Ascending aorta (tissue), 2 donors: ENCODE measurements at regions not wholly inside any gene's neighbourhood (a gene's known extent, or its start where the extent isn't known, plus 50 kb on each side); places are given as distances from the start of the nearest gene placed in this dataset.
"Not testable (repeated sequence)": the region's sequence is repeated elsewhere in the genome, so short reads cannot be mapped to it uniquely, and the experiment has no call there.

Experiments used
- DNase-seq, 2 donors: peaks; one replicate each; pipeline ENCODE4 v3.0.0-alpha.2; 2019; ENCODE audit warnings: low spot score in 2 of 2
- H3K27ac ChIP-seq, 2 donors: fragments of 200-600 bp; sonication (generic); one replicate each; pipeline ENCODE4 v1.5.1; 2016 to 2017; ENCODE audit warnings: mild to moderate bottlenecking in 1 of 2
- H3K27me3 ChIP-seq: fragments of 200-600 bp; sonication (generic); one replicate; pipeline ENCODE4 v1.5.1; 2017
- H3K36me3 ChIP-seq, 2 donors: fragments of 200-600 bp; sonication (generic); one replicate each; pipeline ENCODE4 v1.5.1; 2016
- H3K4me1 ChIP-seq, 2 donors: fragments of 200-600 bp; sonication (generic); one replicate each; pipeline ENCODE4 v1.5.1; 2016 to 2017; ENCODE audit warnings: mild to moderate bottlenecking in 1 of 2
- H3K4me3 ChIP-seq, 2 donors: fragments of 200-600 bp; sonication (generic); one replicate each; pipeline ENCODE4 v1.5.1; 2016 to 2017; ENCODE audit warnings: mild to moderate bottlenecking in 1 of 2
- H3K9me3 ChIP-seq, 2 donors: fragments of 200-600 bp; sonication (generic); one replicate each; pipeline ENCODE4 v1.5.1; 2016
- intact Hi-C: fragments of 100-400 bp; cut with DNase I; formaldehyde crosslinking; loops from one replicate; pipeline ENCODE4 v1.15.1; 2023
- TF ChIP-seq, protein P1 (sequence below), 3 experiments: fragments of 200-600 bp in 2 of 3; fragments of 450-650 bp in 1 of 3; sonication (generic) in 2 of 3; IDR thresholded peaks; one replicate each; pipeline ENCODE4 v1.5.1; 2016 to 2019; ENCODE audit warnings: antibody characterized with exemption in 3 of 3, mild to moderate bottlenecking in 1 of 3, moderate library complexity in 1 of 3

DNA sequence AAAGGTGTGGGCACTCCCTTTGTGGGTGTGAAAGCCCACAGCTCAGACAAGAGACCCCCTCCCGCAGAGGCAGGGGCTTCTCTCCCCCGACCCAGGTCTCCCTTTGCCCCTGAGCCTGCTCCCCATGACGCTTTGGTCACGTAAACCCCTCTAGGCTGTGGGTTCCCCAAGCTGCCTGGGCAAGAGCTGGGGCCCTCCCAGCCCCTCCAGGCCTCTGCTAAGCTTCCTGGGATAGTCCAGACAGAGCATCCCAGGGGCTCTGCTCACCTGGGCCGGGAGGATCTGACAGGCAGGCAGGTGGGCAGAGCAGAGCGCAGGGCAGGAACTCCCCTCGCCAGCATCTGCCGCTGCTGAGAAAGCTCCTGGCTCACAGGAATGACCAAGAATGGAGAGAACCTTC lies 177.3 kb downstream of the BANP start:
- no peak for DNase-seq
- H3K36me3 ChIP-seq, result no peaks in the 10 kb centered on the region
- no peaks in the 10 kb centered on the region for H3K4me1 ChIP-seq
- no peak overlapping the region for H3K27ac ChIP-seq
- no peaks in the 10 kb centered on the region for H3K27me3 ChIP-seq
- intact Hi-C loops, result no loop called here
- TF ChIP-seq, protein P1, sequence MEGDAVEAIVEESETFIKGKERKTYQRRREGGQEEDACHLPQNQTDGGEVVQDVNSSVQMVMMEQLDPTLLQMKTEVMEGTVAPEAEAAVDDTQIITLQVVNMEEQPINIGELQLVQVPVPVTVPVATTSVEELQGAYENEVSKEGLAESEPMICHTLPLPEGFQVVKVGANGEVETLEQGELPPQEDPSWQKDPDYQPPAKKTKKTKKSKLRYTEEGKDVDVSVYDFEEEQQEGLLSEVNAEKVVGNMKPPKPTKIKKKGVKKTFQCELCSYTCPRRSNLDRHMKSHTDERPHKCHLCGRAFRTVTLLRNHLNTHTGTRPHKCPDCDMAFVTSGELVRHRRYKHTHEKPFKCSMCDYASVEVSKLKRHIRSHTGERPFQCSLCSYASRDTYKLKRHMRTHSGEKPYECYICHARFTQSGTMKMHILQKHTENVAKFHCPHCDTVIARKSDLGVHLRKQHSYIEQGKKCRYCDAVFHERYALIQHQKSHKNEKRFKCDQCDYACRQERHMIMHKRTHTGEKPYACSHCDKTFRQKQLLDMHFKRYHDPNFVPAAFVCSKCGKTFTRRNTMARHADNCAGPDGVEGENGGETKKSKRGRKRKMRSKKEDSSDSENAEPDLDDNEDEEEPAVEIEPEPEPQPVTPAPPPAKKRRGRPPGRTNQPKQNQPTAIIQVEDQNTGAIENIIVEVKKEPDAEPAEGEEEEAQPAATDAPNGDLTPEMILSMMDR (IDR thresholded peaks at IDR 0.05), result no peak
- H3K9me3 ChIP-seq, result no peaks in the 10 kb centered on the region
- H3K4me3 ChIP-seq, result no peak overlapping the region

DNA sequence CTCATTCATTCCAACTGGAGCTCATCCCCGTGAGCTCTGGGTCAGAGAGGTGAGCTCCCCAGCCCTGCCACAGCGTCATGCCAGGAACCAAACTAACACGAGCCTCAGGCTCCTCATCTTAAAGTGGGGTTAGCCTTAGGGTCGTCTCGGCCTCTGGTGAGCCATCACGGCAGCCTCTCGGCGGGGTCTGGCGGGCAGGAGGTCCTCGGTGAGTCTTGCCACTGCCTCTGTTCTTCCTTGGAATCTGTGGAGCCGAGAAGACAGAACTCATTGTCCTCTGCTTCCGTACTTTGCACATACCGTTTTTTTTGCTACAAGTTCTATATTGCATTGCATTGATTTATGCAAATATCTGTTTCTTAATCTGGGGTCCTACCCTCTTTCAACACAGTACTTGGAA lies 177.9 kb downstream of the BANP start:
- intact Hi-C loops, H3K4me1 ChIP-seq, H3K27ac ChIP-seq, H3K4me3 ChIP-seq, DNase-seq, H3K36me3 ChIP-seq, H3K27me3 ChIP-seq, H3K9me3 ChIP-seq: not testable (repeated sequence)

DNA sequence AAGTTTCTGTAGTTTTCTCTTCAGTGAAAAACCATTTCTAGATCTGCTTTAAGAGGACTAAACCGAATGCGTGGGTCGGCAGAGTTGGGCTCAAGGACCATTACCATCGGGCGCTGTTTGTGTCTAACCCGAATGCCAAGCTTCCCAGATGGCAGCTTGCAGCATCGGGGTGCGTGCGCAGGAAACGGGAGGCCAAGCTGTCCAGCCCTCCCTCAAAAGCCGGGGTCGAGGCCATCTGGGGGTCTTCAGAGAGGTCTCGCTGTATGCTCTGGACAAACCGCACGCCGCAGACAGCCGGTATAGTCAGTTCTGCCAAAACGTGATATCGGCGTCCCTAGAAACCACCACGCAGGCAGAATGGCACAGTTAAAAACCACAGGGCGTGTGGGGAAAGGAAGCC lies 178.8 kb downstream of the BANP start:
- intact Hi-C loops, result no loop called here
- H3K36me3 ChIP-seq, result no peaks in the 10 kb centered on the region
- H3K9me3 ChIP-seq, result no peaks in the 10 kb centered on the region
- H3K27me3 ChIP-seq, result no peaks in the 10 kb centered on the region
- DNase-seq, result no peak
- H3K27ac ChIP-seq, result no peak overlapping the region
- H3K4me1 ChIP-seq, result no peaks in the 10 kb centered on the region
- TF ChIP-seq, protein P1 (IDR thresholded peaks at IDR 0.05), result no peak
- H3K4me3 ChIP-seq, result no peak overlapping the region

DNA sequence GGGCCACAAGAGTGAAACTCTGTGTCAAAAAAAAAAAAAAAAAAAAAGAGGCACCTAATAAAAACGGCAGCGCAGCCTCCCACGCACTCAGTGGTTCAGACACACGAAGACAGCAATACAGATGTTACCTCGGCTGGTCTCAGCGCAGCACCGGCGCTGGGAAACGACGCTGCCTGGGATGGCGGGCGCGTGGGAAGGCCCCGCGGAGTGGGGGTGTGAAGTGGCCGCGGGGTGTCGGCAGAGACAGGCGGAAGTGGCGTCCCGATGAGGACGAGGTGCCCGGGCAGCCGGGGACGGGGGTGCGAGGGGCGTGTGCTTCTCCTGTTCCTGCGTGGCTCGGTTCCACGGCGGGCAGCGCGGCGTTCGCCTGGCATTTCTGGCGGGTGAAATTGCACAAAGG lies 179.4 kb downstream of the BANP start:
- no peaks in the 10 kb centered on the region for H3K4me1 ChIP-seq
- no peak overlapping the region for H3K4me3 ChIP-seq
- TF ChIP-seq, protein P1 (IDR thresholded peaks at IDR 0.05), result no peak
- no peaks in the 10 kb centered on the region for H3K36me3 ChIP-seq
- no peaks in the 10 kb centered on the region for H3K27me3 ChIP-seq
- no peak overlapping the region for H3K27ac ChIP-seq
- no peak for DNase-seq
- no peaks in the 10 kb centered on the region for H3K9me3 ChIP-seq
- intact Hi-C loops, result no loop called here

DNA sequence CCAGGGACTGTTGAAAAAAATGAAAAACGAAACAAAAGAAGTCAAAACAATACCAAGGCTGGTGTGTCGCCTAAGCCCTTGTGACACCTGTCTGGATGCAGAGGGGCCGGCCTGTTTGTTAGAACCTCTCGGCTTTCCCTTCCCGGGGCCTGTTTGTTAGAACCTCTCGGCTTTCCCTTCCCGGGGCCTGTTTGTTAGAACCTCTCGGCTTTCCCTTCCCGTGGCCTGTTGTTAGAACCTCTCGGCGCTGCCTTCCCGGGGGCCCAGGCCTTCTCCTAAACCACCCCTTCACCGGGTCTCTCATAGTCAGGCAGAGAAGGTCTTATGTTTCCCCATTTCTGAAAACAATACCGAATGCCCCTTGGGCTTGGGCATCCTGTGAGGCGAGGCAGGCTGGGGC lies 180.0 kb downstream of the BANP start:
- H3K27me3 ChIP-seq, result no peaks in the 10 kb centered on the region
- H3K4me3 ChIP-seq, result no peak overlapping the region
- intact Hi-C loops, result no loop called here
- H3K9me3 ChIP-seq, result no peaks in the 10 kb centered on the region
- DNase-seq, result no peak
- no peaks in the 10 kb centered on the region for H3K36me3 ChIP-seq
- H3K4me1 ChIP-seq, result no peaks in the 10 kb centered on the region
- no peak overlapping the region for H3K27ac ChIP-seq
- TF ChIP-seq, protein P1 (IDR thresholded peaks at IDR 0.05), result no peak

DNA sequence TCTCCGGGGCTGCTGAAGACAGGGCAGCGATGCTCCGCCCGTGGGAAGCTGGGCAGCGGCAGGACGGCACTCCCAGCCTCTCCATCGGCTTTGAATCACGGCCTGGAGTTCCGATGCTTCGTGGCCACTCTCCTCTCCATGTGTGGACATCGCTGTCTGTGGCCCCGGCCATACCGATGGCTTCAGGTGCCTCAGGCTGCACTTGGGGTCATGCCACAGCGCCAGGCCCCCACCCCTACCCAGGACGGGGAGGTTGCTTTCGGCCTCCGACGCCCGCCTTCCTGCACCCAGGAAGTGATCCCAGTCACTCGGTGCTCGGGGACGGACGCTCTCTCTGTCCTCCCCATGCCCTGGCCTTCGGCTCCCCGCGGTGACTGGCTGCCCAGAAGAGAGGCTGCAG lies 180.7 kb downstream of the BANP start:
- Histone ChIP-seq H3K36me3 (no peaks in the 10 kb centered on the region), H3K9me3 (no peaks in the 10 kb centered on the region), H3K4me3 (no peak overlapping the region), H3K27me3 (no peaks in the 10 kb centered on the region), H3K4me1 (no peaks in the 10 kb centered on the region), H3K27ac (no peak overlapping the region)
- intact Hi-C loops, result no loop called here
- TF ChIP-seq, protein P1 (IDR thresholded peaks at IDR 0.05), result no peak
- DNase-seq, result no peak
